GM19328 (cell line): ENCODE measurements at regions not wholly inside any gene's neighbourhood (a gene's known extent, or its start where the extent isn't known, plus 50 kb on each side); places are given as distances from the start of the nearest gene placed in this dataset.
"Not testable (repeated sequence)": the region's sequence is repeated elsewhere in the genome, so short reads cannot be mapped to it uniquely, and the experiment has no call there.

Experiments
- ATAC-seq: cut with Tn5 transposase; IDR thresholded peaks from one replicate; pipeline ENCODE4 v1.9.1; 2021; ENCODE audit warnings: mild to moderate bottlenecking, moderate library complexity; ENCODE audit not compliant: unreplicated experiment

- ATAC-seq: no peak
Observed at GRCh38 chr4:126458993-126459392, 1144.2 kb downstream of the FAT4 start.

DNA sequence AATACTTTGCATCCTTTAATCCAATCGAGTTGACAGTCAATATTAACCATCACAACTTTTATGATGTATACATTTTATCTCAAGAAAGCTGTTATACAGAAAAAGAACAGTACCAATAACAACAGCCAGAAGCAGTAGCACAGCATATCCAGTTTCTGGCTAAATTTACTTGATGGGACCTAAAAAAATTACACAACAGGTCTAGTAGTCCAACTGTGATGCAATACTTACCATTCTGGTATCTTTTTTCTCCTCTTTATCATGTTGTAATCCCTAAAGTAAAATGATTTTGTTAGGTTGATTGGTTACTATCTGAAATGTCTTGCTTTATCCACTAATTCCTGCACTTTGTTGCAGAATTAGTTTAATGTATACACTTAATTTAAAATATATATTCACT lies 1150.6 kb downstream of the FAT4 start:
- ATAC-seq: no peak

DNA sequence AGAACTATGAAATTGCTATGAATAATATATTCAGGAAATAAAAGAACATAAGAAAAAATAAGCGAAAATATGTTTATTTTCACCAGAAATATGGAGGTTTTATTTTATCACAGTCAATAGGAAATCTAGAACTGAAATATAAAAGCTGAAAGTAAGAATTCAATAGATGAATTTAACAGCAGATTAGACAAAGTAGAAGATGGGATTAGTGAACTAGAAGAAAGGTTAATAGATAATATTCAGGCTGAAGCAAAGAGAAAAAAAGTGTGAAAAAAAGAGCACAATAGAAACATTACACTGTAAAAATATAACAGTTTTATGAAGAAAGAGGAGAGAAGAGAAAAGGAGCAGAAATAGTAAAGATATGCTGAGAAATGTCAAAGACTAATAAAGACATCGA lies 1152.1 kb downstream of the FAT4 start:
- ATAC-seq: no peak

DNA sequence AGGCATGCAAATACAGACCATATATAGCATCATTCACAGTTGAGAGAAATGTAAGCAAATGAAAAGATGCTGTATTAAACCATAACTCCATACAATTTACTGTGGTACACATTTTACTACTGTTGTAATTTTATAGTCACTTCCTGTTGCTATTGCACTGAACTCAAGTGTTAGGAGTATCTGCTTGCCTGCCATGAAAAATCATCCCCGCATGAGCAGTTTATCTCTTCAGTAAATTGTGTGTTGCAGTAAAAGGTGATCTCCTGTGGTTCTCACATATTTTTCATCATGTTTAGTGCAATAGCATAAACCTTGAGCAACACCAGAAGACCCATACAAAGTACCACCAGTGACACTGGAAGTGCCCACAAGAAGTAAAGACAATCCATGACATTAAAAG lies 1153.4 kb downstream of the FAT4 start:
- ATAC-seq: no peak

- ATAC-seq: no peak
Observed at GRCh38 chr4:126470862-126471261, 1156.1 kb downstream of the FAT4 start.

GRCh38 chr4:126475730-126476129 lies 1157.0 kb upstream of the INTU start:
- no peak for ATAC-seq

- ATAC-seq: no peak
Observed at GRCh38 chr4:126479709-126480108, 1153.0 kb upstream of the INTU start.

GRCh38 chr4:126482311-126482710 lies 1150.4 kb upstream of the INTU start:
- no peak for ATAC-seq

DNA sequence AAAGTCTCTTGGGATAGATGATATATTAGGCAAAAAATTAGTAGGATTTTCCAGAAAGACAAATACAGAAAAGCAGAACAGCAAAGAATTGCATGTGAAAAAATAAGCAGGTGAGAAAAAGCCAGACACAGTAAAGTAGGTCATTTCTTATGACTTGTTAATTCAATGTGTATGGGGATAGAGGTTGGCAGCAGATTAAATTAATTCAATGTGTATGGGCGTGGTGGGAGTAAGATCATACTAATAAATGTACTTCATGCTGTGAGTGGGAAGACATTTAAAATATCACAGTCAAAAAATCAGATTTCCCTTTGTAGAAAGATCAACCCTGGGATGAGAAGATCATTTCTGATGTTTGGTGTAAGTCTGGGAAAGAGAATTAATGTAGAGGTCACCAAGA lies 1146.4 kb upstream of the INTU start:
- ATAC-seq: no peak

GRCh38 chr4:126489826-126490463 lies 1142.8 kb upstream of the INTU start:
- ATAC-seq: no peak

GRCh38 chr4:126495163-126495752 lies 1137.5 kb upstream of the INTU start:
- ATAC-seq: no peak

GRCh38 chr4:126512979-126513378 lies 1119.8 kb upstream of the INTU start:
- ATAC-seq: no peak

DNA sequence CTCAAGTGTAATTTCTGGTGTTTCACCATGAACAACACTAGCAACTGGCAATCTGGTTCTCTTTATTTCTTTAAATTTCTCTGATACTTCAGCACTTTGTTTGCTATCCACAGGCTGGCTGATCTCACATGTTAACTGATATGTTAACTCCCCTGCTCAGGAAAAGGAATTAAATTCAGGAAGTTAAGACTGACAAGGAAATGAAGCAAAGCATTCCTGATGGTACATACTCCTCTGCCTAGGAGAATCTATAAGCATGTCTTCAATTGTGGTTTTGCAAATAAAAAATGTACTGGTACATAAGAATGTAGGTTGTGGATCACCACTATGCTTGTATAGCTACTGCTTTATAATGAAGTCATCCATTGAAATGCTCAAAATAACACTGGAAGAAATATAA lies 1119.2 kb upstream of the INTU start:
- ATAC-seq: no peak

GRCh38 chr4:126520731-126521130 lies 1112.0 kb upstream of the INTU start:
- ATAC-seq: no peak

DNA sequence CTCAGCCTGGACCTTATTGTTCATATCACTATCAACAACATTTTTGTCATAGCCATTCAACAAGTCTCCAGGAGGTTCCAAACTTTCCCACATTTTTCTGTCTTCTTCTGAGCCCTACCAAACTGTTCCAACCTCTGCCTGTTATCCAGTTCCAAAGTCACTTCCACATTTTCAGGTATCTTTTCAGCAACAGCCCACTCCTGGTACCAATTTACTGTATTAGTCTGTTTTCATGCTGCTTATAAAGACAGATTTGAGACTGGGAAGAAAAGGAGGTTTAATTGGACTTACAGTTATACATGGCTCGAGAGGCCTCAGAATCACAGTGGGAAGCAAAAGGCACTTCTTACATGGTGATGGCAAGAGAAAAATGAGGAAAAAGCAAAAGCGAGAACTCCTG lies 1107.4 kb upstream of the INTU start:
- not testable (repeated sequence) for ATAC-seq

DNA sequence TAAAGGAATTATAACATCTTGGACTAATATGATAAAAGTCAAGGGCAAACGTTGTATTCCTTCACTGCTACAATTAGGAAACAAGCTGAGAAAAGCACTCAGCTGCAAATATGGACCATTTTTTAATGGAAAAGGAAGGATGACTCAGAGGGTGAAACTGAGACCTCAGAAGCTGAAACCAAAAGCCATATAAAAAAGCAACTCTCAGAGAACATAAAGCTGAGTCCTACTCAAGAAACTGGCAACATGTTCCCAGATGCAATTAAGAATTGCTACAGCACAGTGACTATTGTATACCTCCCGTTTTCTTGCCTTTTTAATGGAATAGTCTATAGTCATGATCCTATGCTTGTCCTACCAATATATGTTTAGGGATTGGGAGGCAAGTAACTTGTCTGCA lies 1106.4 kb upstream of the INTU start:
- no peak for ATAC-seq

DNA sequence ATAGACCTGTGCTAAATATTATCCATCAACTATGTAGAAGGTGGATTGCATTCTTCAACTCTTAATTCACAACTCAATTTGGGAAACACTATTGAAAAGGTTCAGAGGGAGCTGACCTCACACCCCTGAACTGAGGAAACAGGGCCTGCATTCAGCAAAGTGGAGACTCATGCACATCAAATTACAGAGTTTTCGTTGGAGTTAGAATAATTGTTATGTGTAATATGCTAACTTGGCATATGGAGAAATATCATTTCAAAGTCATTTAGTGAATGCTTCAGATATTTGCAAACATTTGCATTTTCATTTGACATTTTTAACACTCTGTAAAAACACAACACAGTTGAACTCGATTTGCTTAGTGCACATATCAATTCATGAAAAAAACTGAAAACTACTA lies 1102.8 kb upstream of the INTU start:
- no peak for ATAC-seq

DNA sequence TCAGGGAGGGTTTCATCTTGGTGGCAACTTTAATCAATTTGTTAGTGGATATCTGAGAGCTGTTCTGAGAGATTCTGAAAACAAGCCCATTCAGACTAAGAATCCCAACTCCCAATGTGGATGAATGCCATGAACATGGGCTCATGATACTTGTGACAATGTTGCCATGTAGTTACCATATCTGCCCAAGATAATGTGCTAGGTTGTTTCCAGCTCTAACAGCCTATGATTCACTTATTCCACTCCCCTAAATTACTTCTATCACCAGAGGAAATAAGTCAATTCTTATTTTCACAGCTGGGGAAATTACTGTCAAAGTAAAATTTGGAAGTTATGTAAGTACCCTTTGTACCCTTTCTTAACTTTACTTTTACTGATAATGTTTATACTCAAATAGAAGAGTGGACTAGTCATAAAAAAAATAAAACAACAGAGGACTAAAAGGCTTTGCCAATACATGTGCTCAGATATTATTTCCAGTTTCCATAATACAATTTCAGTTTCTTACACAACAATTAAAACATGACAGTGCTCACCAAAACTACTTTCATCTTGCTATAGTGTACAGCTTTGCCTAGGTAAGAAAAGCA lies 1101.7 kb upstream of the INTU start:
- ATAC-seq: no peak

GRCh38 chr4:126532527-126532926 lies 1100.2 kb upstream of the INTU start:
- no peak for ATAC-seq

DNA sequence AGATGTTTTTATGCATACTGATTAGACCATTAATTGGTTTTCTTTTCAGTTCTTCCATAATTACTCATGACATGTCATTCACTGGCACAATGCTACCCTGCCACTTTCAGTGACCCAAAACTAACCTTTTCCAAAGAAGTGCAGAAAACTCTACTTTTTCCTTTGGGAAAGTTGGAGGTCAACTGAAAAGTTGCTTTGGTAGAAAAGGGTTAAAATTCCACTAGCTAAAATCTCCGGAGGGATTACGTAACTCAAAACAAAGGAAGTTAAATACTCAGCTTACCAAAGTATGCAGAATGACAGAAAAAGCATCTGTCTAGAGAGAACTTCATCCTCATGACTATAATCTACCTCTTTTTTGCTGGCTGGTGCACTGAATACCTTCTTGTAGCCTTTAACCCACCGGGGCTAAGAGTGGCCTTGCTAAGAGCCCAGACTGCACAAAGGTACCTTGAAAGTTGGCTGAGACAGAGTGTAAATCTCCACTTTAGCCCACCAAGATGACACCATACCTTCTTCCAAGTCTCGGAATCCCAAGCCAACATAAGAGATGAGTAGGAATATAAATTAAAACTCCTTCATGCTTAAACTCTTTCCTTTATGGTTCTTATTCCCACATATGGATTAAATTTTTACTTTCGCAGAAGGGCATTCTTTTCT lies 1099.5 kb upstream of the INTU start:
- ATAC-seq: no peak

DNA sequence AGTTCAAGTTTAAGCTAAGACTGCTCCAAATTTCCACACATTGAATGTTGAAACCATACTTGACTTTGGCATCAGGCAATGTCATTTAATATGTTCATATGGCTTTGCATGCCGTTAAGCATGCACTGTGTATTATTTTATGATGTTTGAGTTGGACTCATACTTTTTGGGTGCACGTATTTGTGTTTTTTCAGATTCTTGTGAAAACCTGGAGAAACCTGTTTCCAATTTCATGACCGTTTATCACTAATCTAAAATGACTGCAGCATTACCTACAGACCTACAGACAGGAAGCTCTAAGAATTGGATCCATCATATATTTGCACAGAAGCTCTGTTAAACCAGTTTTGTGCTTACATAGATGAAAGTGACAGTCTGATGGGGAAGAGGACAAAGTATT lies 1093.0 kb upstream of the INTU start:
- no peak for ATAC-seq

- no peak for ATAC-seq
Observed at GRCh38 chr4:126541820-126542219, 1090.9 kb upstream of the INTU start.
